Heart left ventricle (tissue), 16 donors: ENCODE measurements at regions not wholly inside any gene's neighbourhood (a gene's known extent, or its start where the extent isn't known, plus 50 kb on each side); places are given as distances from the start of the nearest gene placed in this dataset.

Source experiments
- ATAC-seq, 4 donors: fragments of 200-7000 bp; cut with Tn5 transposase; one replicate each; pipeline ENCODE4 v1.9.1; 2020 to 2022; ENCODE audit warnings: moderate library complexity in 4 of 4, mild to moderate bottlenecking in 3 of 4, moderate number of reproducible peaks in 1 of 4
- DNase-seq, 5 donors: peaks; one replicate each; pipeline ENCODE4 v3.0.0-alpha.2; 2020
- H3K27ac ChIP-seq, 12 donors: fragments of 200-600 bp; sonication (generic) in 4 of 12; one replicate each; pipeline versions ENCODE4 v1.5.0 to v1.8.0; 2016 to 2022; ENCODE audit warnings: mild to moderate bottlenecking in 2 of 12
- H3K27me3 ChIP-seq, 9 donors: fragments of 200-600 bp; sonication (generic) in 2 of 9; one replicate each; pipeline versions ENCODE4 v1.5.1 to v1.8.0; 2016 to 2022; ENCODE audit warnings: mild to moderate bottlenecking in 3 of 9
- H3K36me3 ChIP-seq, 9 donors: fragments of 200-600 bp; sonication (generic) in 2 of 9; one replicate each; pipeline versions ENCODE4 v1.5.0 to v1.8.0; 2018 to 2022; ENCODE audit warnings: mild to moderate bottlenecking in 2 of 9
- H3K4me1 ChIP-seq, 12 donors: fragments of 200-600 bp; sonication (generic) in 4 of 12; one replicate each; pipeline versions ENCODE4 v1.5.0 to v1.8.0; 2016 to 2022; ENCODE audit warnings: mild to moderate bottlenecking in 3 of 12
- H3K4me3 ChIP-seq, 12 donors: fragments of 200-600 bp; sonication (generic) in 4 of 12; one replicate each; pipeline versions ENCODE4 v1.5.0 to v1.8.0; 2017 to 2022; ENCODE audit warnings: mild to moderate bottlenecking in 9 of 12, moderate library complexity in 4 of 12
- H3K9me3 ChIP-seq, 12 donors: fragments of 200-600 bp; sonication (generic) in 4 of 12; one replicate each; pipeline versions ENCODE4 v1.5.0 to v1.8.0; 2016 to 2022; ENCODE audit warnings: mild to moderate bottlenecking in 1 of 12
- CTCF ChIP-seq, 12 donors: fragments of 200-600 bp; sonication (generic) in 4 of 12; IDR thresholded peaks; one replicate each; pipeline versions ENCODE4 v1.5.0 to v1.8.0; 2018 to 2022; ENCODE audit warnings: antibody characterized with exemption in 12 of 12, mild to moderate bottlenecking in 5 of 12
- POLR2A ChIP-seq, 2 donors: fragments of 450-650 bp; IDR thresholded peaks; one replicate each; pipeline ENCODE4 v1.6.1; 2017; ENCODE audit warnings: antibody characterized with exemption in 2 of 2, mild to moderate bottlenecking in 2 of 2, moderate library complexity in 2 of 2
- WGBS, 4 donors: extraction: QIAGEN DNeasy Blood & Tissue Kit in 2 of 4; methylation state at CpG; one replicate each; pipeline versions ENCODE4 v1.1.5 to v1.1.7; 2013 to 2018; 5-methylcytosine and 5-hydroxymethylcytosine counted together
- intact Hi-C, 10 donors: fragments of 100-400 bp; cut with DNase I; formaldehyde crosslinking; loops; one replicate each; pipeline versions ENCODE4 v1.11.1 to v1.14.2; 2022
- donor health status: ischemic (EF 13 %, LVEDD 7.1; RV severe dilation, severe dysfunction).
- donor health status: healthy with polysubstance abuse.
- donor health status: DM: no; HTN: yes; CAD: no.
- donor health status: DM: no; HTN: no; CAD: no.
- donor health status: ischemic (EF 25% LVEDD 6.9; RV normal size, moderate dysfunction).
- donor health status: ischemic (EF 25% LVEDD 5.7; RV mildly dilated, moderate dysfunction).
- donor health status: healthy.
- donor health status: DM: yes; HTN: yes; CAD: no.
- donor health status: ischemic (EF 35%, LVEDD 5.7; RV mildly dilated, moderate dysfunction).
- donor health status: nonischemic (EF 11% LVEDD 7.7; RV severe dilation, severe dysfunction).
- donor health status: DM: yes; HTN: yes; CAD: no.
- donor health status: PGD.
- donor health status: ischemic (EF 29% LVEDD 5.4; RV normal size, mild dysfunction).
- donor health status: nonischemic (EF 23%, LVEDD 6.1; RV moderate dilation, normal function).

- 59 to 67% (median 63%) methylated on average over 7 of the region's 7 CpGs for WGBS, 4 donors
- no peaks in the 10 kb centered on the region for H3K36me3 ChIP-seq
- no peak for DNase-seq
Observed at GRCh38 chr6:19999319-20000191, 162.4 kb downstream of the ID4 start.

GRCh38 chr6:20001286-20001685 is 164.1 kb downstream of the ID4 start:
- TF ChIP-seq CTCF (IDR thresholded peaks at IDR 0.05) (no peak), POLR2A (IDR thresholded peaks at IDR 0.05) (no peak)
- no peaks in the 10 kb centered on the region for H3K36me3 ChIP-seq
- no peak for DNase-seq

More at GRCh38 chr6:19999319-20000191, 162.4 kb downstream of the ID4 start:
- intact Hi-C loops = no loop called here
- Histone ChIP-seq H3K9me3 (no peaks in the 10 kb centered on the region), H3K4me1 (no peaks in the 10 kb centered on the region), H3K27me3 (peaks cover 0 to 18% (median 0%) of the 10 kb centered on the region in 9 donors), H3K4me3 (no peak overlapping the region), H3K27ac (no peak overlapping the region)
- no peak for ATAC-seq
- TF ChIP-seq CTCF (IDR thresholded peaks at IDR 0.05) (no peak), POLR2A (IDR thresholded peaks at IDR 0.05) (no peak)

GRCh38 chr6:20006037-20006436 is 168.9 kb downstream of the ID4 start:
- WGBS, 4 donors = 87 to 93% (median 88%) methylated on average over 2 of the region's 2 CpGs
- ATAC-seq (no peak), DNase-seq (no peak)
- no peaks in the 10 kb centered on the region for H3K4me1 ChIP-seq
- intact Hi-C loops = no loop called here
- no peak overlapping the region for H3K4me3 ChIP-seq
- no peak overlapping the region for H3K27ac ChIP-seq
- H3K9me3 ChIP-seq = no peaks in the 10 kb centered on the region
- H3K36me3 ChIP-seq = no peaks in the 10 kb centered on the region
- no peak for TF ChIP-seq CTCF (IDR thresholded peaks at IDR 0.05)
- no peak for TF ChIP-seq POLR2A (IDR thresholded peaks at IDR 0.05)
- peaks cover 0 to 7% (median 0%) of the 10 kb centered on the region in 9 donors for H3K27me3 ChIP-seq

More at GRCh38 chr6:20001286-20001685, 164.1 kb downstream of the ID4 start:
- no peak for ATAC-seq
- H3K4me1 ChIP-seq = no peaks in the 10 kb centered on the region
- no peaks in the 10 kb centered on the region for H3K9me3 ChIP-seq
- intact Hi-C loops = no loop called here
- no peak overlapping the region for H3K27ac ChIP-seq
- H3K27me3 ChIP-seq = peaks cover 0 to 2% (median 0%) of the 10 kb centered on the region in 9 donors
- WGBS, 4 donors = 72 to 81% (median 79%) methylated on average over 4 of the region's 4 CpGs
- H3K4me3 ChIP-seq = no peak overlapping the region

GRCh38 chr6:20008131-20008530 is 171.0 kb downstream of the ID4 start:
- Histone ChIP-seq H3K27ac (no peak overlapping the region), H3K36me3 (no peaks in the 10 kb centered on the region), H3K27me3 (peaks cover 0 to 7% (median 0%) of the 10 kb centered on the region in 9 donors), H3K4me1 (no peaks in the 10 kb centered on the region), H3K4me3 (no peak overlapping the region), H3K9me3 (no peaks in the 10 kb centered on the region)
- ATAC-seq (no peak), DNase-seq (no peak)
- no peak for TF ChIP-seq POLR2A (IDR thresholded peaks at IDR 0.05)
- no peak for TF ChIP-seq CTCF (IDR thresholded peaks at IDR 0.05)
- intact Hi-C loops = no loop called here
- 12 to 16% (median 14%) methylated on average over 1 of the region's 1 CpG for WGBS, 4 donors
